NCI-H2171 treated with DMSO at 0.1 percent for 48 hours (cell line): ENCODE measurements at regions not wholly inside any gene's neighbourhood (a gene's known extent, or its start where the extent isn't known, plus 50 kb on each side); places are given as distances from the start of the nearest gene placed in this dataset.

Experiments used
- DNase-seq: peaks from one replicate; lab custom pipeline; 2025; lab: John Stamatoyannopoulos, UW

DNA sequence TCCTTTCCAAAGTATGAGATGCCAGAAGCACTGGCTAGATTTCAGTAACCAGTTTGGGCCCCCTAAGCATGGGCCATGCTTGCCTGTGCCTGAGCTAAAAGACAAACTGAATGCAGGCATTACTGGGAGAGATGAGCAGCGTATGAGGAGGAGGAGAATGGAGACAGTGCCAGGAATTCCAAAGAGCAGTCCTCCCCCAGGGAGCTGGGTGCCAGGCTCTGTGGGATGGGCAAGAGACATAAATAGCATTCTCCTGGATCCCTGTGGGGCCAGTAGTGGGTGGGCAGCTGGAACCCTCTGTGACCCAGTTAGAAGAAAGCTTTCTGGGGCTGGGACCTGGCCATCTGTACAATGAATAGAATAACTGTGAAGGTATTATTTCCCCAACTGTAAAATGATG is 235.6 kb downstream of the KCNA4 start:
- no peak for DNase-seq

GRCh38 chr11:29780756-29781155 is 236.1 kb downstream of the KCNA4 start:
- no peak for DNase-seq

DNA sequence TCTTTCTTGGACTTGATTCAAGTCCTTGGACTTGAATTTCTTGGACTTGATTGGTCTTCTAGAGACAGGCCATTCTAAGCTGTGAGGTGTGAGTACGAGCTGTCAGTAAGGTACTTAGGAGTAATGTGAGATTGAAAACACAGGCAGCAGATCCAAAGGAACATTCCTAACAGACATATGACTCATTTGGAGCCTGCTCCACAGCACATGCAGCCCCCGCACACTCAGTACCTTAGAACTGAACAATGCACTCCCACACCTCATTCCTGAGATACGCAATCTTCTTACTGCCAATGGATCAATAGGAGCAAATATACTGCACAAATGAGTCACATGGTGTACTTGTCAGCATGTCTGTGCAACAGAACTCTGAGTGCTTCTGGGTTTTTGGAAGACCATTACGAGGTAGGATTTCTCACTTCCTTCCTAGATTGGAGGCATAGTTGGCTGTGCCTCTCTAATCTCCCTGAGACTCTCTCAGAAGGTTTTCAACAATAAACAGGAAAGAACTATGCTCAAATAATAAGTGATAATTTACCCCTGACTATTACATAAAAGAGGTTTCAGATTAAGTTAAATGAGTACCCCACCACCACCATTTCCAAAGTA is 243.1 kb downstream of the KCNA4 start:
- DNase-seq: no peak

DNA sequence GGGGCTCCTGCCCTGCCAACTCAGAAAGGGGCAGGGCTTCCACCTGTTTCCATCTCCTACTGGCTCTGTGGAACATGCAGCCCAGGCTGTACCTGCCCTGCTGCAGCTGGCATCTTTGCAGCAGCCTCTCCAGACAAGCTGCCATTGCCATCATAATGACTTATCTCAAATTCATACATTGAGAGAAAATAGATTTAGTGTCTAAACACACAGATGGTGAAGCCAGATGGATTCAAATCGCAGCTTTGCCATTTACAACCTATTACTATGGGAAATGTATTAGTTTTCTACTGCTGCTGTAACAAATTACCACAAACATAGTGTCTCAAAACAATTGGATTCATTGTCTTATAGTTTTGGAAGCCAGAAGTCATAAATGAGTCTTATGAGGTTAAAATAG is 260.0 kb downstream of the KCNA4 start:
- no peak for DNase-seq

- no peak for DNase-seq
Observed at GRCh38 chr11:29755474-29755873, 261.4 kb downstream of the KCNA4 start.

GRCh38 chr11:29751618-29752017 is 265.2 kb downstream of the KCNA4 start:
- no peak for DNase-seq

DNA sequence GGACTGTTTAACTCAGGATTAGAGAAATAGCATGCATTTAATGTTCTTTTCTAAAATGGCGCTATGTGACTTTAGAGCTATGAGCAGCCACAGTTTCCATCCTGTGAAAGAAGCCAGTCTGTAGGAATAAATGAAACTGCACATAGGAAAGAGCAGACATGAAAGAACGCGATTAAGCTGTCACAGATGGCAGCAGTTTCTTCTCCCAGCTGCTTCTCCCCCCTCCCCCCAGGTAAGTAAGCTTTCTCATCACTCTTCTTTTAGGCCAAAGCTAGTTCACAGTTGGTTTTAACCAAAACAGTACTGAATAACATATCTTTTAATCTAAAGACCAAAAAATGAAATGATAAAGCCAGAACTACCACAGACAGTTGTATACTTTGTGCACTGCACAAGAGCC is 266.4 kb downstream of the KCNA4 start:
- DNase-seq: no peak

GRCh38 chr11:29734287-29734686 is 282.5 kb downstream of the KCNA4 start:
- DNase-seq: no peak

GRCh38 chr11:29713831-29714320 is 303.0 kb downstream of the KCNA4 start:
- no peak for DNase-seq

DNA sequence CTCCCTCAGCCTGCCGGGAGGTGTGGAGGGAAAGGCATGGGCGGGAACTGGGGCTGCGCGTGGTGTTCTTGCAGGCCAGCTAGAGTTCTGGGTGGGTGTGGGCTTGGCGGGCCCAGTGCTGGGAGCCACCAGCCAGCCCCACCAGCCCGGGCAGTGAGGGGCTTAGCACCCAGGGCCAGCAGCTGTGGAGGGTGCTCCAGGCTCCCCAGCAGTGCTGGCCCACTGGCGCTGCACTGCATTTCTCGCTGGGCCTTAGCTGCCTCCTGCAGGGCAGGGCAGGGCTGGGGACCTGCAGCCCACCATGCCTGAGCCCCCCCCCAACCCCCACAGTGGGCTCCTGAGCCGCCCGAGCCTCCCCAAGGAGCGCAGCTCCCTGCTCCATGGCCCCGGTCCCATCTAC is 304.2 kb downstream of the KCNA4 start:
- no peak for DNase-seq

- no peak for DNase-seq
Observed at GRCh38 chr11:29707924-29708323, 308.9 kb downstream of the KCNA4 start.

DNA sequence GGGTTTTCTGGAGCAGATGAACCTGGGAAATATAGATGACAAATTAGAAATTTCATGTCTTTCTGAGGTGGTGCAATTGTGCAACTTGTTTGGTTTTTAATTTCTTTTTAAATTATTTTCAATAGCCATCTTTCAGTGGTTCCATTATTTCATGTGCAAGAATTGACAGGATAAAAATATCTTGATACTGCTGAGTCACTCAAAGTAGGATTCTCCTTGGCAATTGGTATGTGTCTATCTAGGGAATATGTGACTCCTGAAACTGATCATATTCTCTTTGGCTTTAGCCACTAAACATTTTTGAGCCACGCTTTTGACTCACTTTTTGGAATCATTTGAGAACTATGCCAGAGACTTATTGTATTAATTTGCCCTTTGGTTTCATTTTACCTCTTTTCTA is 331.5 kb downstream of the KCNA4 start:
- no peak for DNase-seq

- no peak for DNase-seq
Observed at GRCh38 chr11:29682856-29683255, 334.0 kb downstream of the KCNA4 start.

- DNase-seq: no peak
Observed at GRCh38 chr11:29679996-29680395, 336.8 kb downstream of the KCNA4 start.

DNA sequence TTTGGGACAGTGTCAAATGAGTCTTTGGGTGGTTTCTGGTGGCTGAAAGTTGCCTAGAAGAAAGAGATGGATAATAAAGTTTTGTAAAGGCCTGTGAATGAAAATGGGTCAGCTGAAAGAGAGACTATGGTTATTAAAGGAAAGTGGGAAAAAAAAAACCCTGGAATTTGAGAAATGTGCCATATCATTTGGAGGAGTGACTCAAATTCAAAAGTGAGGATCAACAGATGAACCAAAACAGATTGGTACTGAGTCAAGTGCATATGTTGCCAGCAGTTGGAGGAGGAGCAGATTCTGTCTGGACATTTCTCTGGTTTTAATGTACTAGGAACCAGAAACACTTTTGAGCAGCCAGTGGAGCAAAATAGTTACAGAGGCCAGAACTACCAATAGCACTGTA is 339.8 kb downstream of the KCNA4 start:
- DNase-seq: no peak

DNA sequence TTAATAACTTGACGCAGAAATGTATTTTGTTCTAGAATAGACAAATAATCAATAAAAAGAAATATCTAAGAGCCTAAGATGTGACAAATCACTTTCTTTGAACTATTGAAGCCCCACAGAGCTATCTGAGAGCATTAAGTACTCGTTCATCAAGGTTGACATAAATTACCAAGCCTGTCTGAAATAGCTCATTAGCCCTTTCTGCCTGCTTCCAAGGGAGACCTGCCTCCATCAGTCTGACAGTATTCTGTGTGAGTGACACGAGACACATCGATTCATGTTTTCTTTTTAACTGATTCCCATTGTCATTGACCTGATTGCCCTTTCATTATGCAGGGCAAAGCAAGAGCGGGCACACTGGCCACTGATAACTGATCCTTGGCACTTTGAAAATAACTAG is 347.5 kb downstream of the KCNA4 start:
- DNase-seq: no peak

- DNase-seq: no peak
Observed at GRCh38 chr11:29657709-29658108, 359.1 kb downstream of the KCNA4 start.

- no peak for DNase-seq
Observed at GRCh38 chr11:29656597-29656996, 360.2 kb downstream of the KCNA4 start.

DNA sequence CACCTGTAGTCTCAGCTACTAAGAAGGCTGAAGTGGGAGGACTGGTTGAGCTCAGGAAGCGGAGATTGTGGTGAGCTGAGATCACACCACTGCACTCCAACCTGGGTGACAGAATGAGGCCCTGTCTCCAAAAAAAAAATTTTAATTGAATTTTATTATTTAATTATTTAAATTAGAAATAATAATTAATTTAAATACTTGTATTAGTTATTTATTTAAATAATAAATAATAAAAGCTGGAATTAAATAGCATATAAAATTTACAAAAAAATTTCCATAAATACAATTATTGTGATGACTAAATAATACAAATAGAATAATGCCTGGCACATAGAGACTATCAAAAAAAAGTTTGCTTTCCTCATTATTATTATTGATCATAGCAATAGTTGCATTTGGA is 371.5 kb downstream of the KCNA4 start:
- DNase-seq: no peak

DNA sequence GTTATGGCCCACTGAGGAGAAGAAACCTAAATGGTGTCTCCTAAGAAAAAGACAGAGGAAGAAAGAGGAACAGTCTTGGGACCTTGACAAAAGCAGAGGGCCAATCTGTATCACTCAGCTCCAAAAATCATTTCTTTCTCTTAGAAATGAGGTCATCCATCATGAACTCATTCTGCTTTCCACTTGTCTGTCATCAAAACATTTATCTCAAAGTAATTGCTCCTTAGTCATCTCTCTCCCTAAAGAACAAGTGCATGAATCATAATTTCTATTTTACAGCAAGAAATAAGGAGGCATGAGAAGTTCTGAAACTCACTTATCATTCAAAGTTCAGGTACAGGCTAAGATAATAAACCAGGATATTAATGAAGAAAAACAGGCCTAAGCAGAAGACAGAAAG is 375.6 kb downstream of the KCNA4 start:
- no peak for DNase-seq

GRCh38 chr11:29634744-29635143 is 382.1 kb downstream of the KCNA4 start:
- no peak for DNase-seq

DNA sequence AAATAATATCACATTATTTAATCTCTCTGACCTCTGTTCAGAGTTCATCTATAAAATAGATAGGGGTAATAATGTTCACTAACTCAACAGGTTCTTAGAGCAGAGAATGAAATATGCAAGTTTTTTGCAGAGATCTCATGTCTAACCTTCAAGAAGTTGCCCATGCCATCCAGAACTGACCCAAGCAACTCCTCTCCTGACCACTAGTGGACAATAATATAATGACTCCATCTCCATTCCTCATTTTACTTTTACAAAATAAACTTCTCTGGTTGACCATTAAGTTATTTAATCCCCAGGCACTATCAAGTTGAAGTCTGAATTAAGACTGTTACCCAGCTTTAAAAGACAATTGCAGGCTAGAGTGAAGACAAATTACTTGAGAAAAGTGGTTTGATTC is 382.6 kb downstream of the KCNA4 start:
- DNase-seq: no peak

- DNase-seq: no peak
Observed at GRCh38 chr11:29629286-29629685, 387.5 kb downstream of the KCNA4 start.

GRCh38 chr11:29628609-29629008 is 388.2 kb downstream of the KCNA4 start:
- no peak for DNase-seq

DNA sequence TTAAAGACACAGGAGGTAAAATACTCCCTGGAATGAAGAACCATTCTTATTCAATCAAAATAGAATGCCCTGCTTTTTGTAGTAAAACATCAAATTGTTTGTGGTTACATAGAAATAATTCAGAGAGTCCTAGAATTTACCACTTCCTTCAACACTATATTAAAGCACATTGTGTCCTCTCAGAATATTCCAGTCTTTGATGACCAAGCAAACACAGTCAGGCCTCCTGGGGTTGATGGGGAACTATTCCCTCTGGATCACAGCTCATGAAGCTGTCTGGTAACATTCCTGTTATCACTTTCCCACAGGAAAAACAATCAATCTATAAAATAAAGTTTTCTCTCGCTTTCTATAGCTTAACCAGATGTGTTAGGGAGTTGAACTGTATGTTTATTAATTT is 389.3 kb downstream of the KCNA4 start:
- DNase-seq: no peak
